WTC11 (cell line): ENCODE measurements at regions not wholly inside any gene's neighbourhood (a gene's known extent, or its start where the extent isn't known, plus 50 kb on each side); places are given as distances from the start of the nearest gene placed in this dataset.

Source experiments
- ATAC-seq: fragments of 200-7000 bp; cut with Tn5 transposase; 2 replicates; pipeline ENCODE4 v1.10.0; 2021; ENCODE audit warnings: mild to moderate bottlenecking, moderate library complexity
- CTCF ChIA-PET: fragments of 300-600 bp; sonication (Branson Sonifier 250); formaldehyde crosslinking; loops from one replicate; lab custom pipeline; 2021; ENCODE audit warnings: antibody characterized with exemption; lab: Charles Lee
- POLR2A ChIA-PET: fragments of 350-600 bp; sonication (Branson Sonifier 250); formaldehyde crosslinking; loops from one replicate; lab custom pipeline; 2021; ENCODE audit warnings: antibody characterized with exemption; lab: Charles Lee
- DNase-seq: peaks from one replicate; pipeline ENCODE4 v3.0.0; 2021; ENCODE audit warnings: low spot score
- H3K27ac Mint-ChIP-seq: 2 replicates; pipeline ENCODE4 v1.8.0; 2021; ENCODE audit warnings: mixed read lengths
- H3K27me3 Mint-ChIP-seq: 2 replicates; pipeline ENCODE4 v1.8.0; 2021; ENCODE audit warnings: low read depth, mild to moderate bottlenecking, moderate library complexity, mixed read lengths
- H3K36me3 Mint-ChIP-seq: 2 replicates; pipeline ENCODE4 v1.8.0; 2021; ENCODE audit warnings: mixed read lengths
- H3K4me1 Mint-ChIP-seq: 2 replicates; pipeline ENCODE4 v1.8.0; 2022; ENCODE audit warnings: mixed read lengths
- H3K4me3 Mint-ChIP-seq: 2 replicates; pipeline ENCODE4 v1.8.0; 2021; ENCODE audit warnings: mild to moderate bottlenecking, moderate library complexity, mixed read lengths
- H3K9me3 Mint-ChIP-seq: 2 replicates; pipeline ENCODE4 v1.8.0; 2021; ENCODE audit warnings: mixed read lengths
- ATF1 ChIP-seq: sonication (generic); formaldehyde crosslinking; IDR thresholded peaks from 2 replicates; pipeline ENCODE4 v1.8.1; 2023; ENCODE audit warnings: mild to moderate bottlenecking, moderate library complexity, missing genetic modification reagents
- CREB1 ChIP-seq: sonication (generic); formaldehyde crosslinking; IDR thresholded peaks from 2 replicates; pipeline ENCODE4 v1.8.0; 2023; ENCODE audit warnings: mild to moderate bottlenecking, missing genetic modification reagents
- E2F1 ChIP-seq: sonication (generic); formaldehyde crosslinking; IDR thresholded peaks from 2 replicates; pipeline ENCODE4 v1.8.0; 2022; ENCODE audit warnings: mild to moderate bottlenecking, missing genetic modification reagents
- E2F5 ChIP-seq: sonication (generic); formaldehyde crosslinking; IDR thresholded peaks from 2 replicates; pipeline ENCODE4 v1.8.1; 2022; ENCODE audit warnings: mild to moderate bottlenecking, moderate library complexity, missing genetic modification reagents
- EMX1 ChIP-seq: fragments of 250-450 bp; sonication (Bioruptor Pico); IDR thresholded peaks from 2 replicates; pipeline ENCODE4 v1.8.0; 2021; ENCODE audit warnings: mild to moderate bottlenecking
- ETV6 ChIP-seq: sonication (generic); formaldehyde crosslinking; IDR thresholded peaks from 2 replicates; pipeline ENCODE4 v1.8.1; 2022; ENCODE audit warnings: mild to moderate bottlenecking, missing genetic modification reagents
- FOXJ3 ChIP-seq: sonication (generic); formaldehyde crosslinking; IDR thresholded peaks from 2 replicates; pipeline ENCODE4 v1.9.0; 2021; ENCODE audit warnings: missing genetic modification reagents, mild to moderate bottlenecking, borderline replicate concordance
- HMGA2 ChIP-seq: fragments of 250-450 bp; sonication (Bioruptor Pico); IDR thresholded peaks from 2 replicates; pipeline ENCODE4 v1.4.0; 2021; ENCODE audit warnings: mild to moderate bottlenecking, moderate library complexity
- HMGXB4 ChIP-seq: sonication (generic); formaldehyde crosslinking; IDR thresholded peaks from 2 replicates; pipeline ENCODE4 v1.8.1; 2023; ENCODE audit warnings: mild to moderate bottlenecking, moderate library complexity, missing genetic modification reagents
- IRF1 ChIP-seq: sonication (generic); formaldehyde crosslinking; IDR thresholded peaks from 2 replicates; pipeline ENCODE4 v1.8.0; 2023; ENCODE audit warnings: missing genetic modification reagents
- IRF2 ChIP-seq: sonication (generic); formaldehyde crosslinking; IDR thresholded peaks from 2 replicates; pipeline ENCODE4 v1.8.0; 2022; ENCODE audit warnings: low read depth, missing genetic modification reagents, borderline replicate concordance
- KAT7 ChIP-seq: sonication (generic); formaldehyde crosslinking; IDR thresholded peaks from 2 replicates; pipeline ENCODE4 v1.8.1; 2023; ENCODE audit warnings: missing genetic modification reagents, mild to moderate bottlenecking, borderline replicate concordance
- NR1H2 ChIP-seq: sonication (generic); formaldehyde crosslinking; IDR thresholded peaks from 2 replicates; pipeline ENCODE4 v1.9.0; 2021; ENCODE audit warnings: mild to moderate bottlenecking, moderate library complexity, missing genetic modification reagents
- RORB ChIP-seq: fragments of 250-450 bp; sonication (Bioruptor Pico); IDR thresholded peaks from 2 replicates; pipeline ENCODE4 v1.9.0; 2021; ENCODE audit warnings: mild to moderate bottlenecking
- TEAD4 ChIP-seq: sonication (generic); formaldehyde crosslinking; IDR thresholded peaks from 2 replicates; pipeline ENCODE4 v1.8.0; 2022; ENCODE audit warnings: mild to moderate bottlenecking, missing genetic modification reagents
- ZNF423 ChIP-seq: fragments of 250-450 bp; sonication (Bioruptor Pico); IDR thresholded peaks from 2 replicates; pipeline ENCODE4 v2.1.2; 2022; ENCODE audit warnings: mild to moderate bottlenecking, moderate library complexity
- TF ChIP-seq, protein P1 (sequence below): sonication (generic); formaldehyde crosslinking; IDR thresholded peaks from 2 replicates; pipeline ENCODE4 v1.8.1; 2023; ENCODE audit warnings: mild to moderate bottlenecking, missing genetic modification reagents, borderline replicate concordance
- TF ChIP-seq, protein P2 (sequence below): fragments of 250-450 bp; sonication (Bioruptor Pico); IDR thresholded peaks from 2 replicates; pipeline ENCODE4 v1.8.0; 2021; ENCODE audit warnings: mild to moderate bottlenecking
- TF ChIP-seq, protein P3 (sequence below): sonication (generic); formaldehyde crosslinking; IDR thresholded peaks from 2 replicates; pipeline ENCODE4 v1.8.0; 2022; ENCODE audit warnings: mild to moderate bottlenecking, missing genetic modification reagents
- TF ChIP-seq, protein P4 (sequence below): sonication (generic); formaldehyde crosslinking; IDR thresholded peaks from 2 replicates; pipeline ENCODE4 v1.8.1; 2023; ENCODE audit warnings: mild to moderate bottlenecking, missing genetic modification reagents, moderate library complexity

GRCh38 chr4:67125636-67126514, 419.4 kb downstream of the CENPC start:
- ChIA-PET CTCF (no interaction called here), POLR2A (no interaction called here)
- H3K36me3 Mint-ChIP-seq, result no peaks in the 10 kb centered on the region
- no peaks in the 10 kb centered on the region for H3K9me3 Mint-ChIP-seq
- H3K27ac Mint-ChIP-seq, result no peak overlapping the region
- no peaks in the 10 kb centered on the region for H3K27me3 Mint-ChIP-seq
- 0 out of 2 replicates have a peak, but pooled peaks cover 2% of the 10 kb centered on the region for H3K4me1 Mint-ChIP-seq
- ATAC-seq (no peak), DNase-seq (no peak)
- no peak overlapping the region for H3K4me3 Mint-ChIP-seq
- TF ChIP-seq EMX1 (CRISPR knock-in tag) (no peak), KAT7 (CRISPR knock-in tag) (no peak), ATF1 (no peak), NR1H2 (no peak), FOXJ3 (CRISPR knock-in tag) (no peak), CREB1 (CRISPR knock-in tag) (no peak), TEAD4 (CRISPR knock-in tag) (no peak), E2F1 (no peak), IRF1 (CRISPR knock-in tag) (no peak), IRF2 (no peak), ETV6 (CRISPR knock-in tag) (no peak), RORB (CRISPR knock-in tag) (no peak), HMGXB4 (CRISPR knock-in tag) (no peak), ZNF423 (CRISPR knock-in tag) (no peak), E2F5 (CRISPR knock-in tag) (no peak), HMGA2 (CRISPR knock-in tag) (no peak)
- TF ChIP-seq, protein P1, sequence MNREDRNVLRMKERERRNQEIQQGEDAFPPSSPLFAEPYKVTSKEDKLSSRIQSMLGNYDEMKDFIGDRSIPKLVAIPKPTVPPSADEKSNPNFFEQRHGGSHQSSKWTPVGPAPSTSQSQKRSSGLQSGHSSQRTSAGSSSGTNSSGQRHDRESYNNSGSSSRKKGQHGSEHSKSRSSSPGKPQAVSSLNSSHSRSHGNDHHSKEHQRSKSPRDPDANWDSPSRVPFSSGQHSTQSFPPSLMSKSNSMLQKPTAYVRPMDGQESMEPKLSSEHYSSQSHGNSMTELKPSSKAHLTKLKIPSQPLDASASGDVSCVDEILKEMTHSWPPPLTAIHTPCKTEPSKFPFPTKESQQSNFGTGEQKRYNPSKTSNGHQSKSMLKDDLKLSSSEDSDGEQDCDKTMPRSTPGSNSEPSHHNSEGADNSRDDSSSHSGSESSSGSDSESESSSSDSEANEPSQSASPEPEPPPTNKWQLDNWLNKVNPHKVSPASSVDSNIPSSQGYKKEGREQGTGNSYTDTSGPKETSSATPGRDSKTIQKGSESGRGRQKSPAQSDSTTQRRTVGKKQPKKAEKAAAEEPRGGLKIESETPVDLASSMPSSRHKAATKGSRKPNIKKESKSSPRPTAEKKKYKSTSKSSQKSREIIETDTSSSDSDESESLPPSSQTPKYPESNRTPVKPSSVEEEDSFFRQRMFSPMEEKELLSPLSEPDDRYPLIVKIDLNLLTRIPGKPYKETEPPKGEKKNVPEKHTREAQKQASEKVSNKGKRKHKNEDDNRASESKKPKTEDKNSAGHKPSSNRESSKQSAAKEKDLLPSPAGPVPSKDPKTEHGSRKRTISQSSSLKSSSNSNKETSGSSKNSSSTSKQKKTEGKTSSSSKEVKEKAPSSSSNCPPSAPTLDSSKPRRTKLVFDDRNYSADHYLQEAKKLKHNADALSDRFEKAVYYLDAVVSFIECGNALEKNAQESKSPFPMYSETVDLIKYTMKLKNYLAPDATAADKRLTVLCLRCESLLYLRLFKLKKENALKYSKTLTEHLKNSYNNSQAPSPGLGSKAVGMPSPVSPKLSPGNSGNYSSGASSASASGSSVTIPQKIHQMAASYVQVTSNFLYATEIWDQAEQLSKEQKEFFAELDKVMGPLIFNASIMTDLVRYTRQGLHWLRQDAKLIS, result no peak
- TF ChIP-seq, protein P2, sequence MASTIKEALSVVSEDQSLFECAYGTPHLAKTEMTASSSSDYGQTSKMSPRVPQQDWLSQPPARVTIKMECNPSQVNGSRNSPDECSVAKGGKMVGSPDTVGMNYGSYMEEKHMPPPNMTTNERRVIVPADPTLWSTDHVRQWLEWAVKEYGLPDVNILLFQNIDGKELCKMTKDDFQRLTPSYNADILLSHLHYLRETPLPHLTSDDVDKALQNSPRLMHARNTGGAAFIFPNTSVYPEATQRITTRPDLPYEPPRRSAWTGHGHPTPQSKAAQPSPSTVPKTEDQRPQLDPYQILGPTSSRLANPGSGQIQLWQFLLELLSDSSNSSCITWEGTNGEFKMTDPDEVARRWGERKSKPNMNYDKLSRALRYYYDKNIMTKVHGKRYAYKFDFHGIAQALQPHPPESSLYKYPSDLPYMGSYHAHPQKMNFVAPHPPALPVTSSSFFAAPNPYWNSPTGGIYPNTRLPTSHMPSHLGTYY (CRISPR knock-in tag), result no peak
- TF ChIP-seq, protein P3, sequence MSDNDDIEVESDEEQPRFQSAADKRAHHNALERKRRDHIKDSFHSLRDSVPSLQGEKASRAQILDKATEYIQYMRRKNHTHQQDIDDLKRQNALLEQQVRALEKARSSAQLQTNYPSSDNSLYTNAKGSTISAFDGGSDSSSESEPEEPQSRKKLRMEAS (CRISPR knock-in tag), result no peak
- TF ChIP-seq, protein P4, sequence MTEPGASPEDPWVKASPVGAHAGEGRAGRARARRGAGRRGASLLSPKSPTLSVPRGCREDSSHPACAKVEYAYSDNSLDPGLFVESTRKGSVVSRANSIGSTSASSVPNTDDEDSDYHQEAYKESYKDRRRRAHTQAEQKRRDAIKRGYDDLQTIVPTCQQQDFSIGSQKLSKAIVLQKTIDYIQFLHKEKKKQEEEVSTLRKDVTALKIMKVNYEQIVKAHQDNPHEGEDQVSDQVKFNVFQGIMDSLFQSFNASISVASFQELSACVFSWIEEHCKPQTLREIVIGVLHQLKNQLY (CRISPR knock-in tag), result no peak
